ENCODE measurements at regions not wholly inside any gene's neighbourhood (a gene's known extent, or its start where the extent isn't known, plus 50 kb on each side); places are given as distances from the start of the nearest gene placed in this dataset.

GRCh38 chr6:166036316-166037095 is 131.1 kb downstream of the TBXT start:
- Histone ChIP-seq H3K36me3 (replicated peaks in 1 of 2; ENCODE audit: control insufficient read depth in 1 of 2, insufficient read depth in 2 of 2, low read length in 2 of 2) (no peaks in the 10 kb centered on the region), H3K4me3 (replicated peaks in 1 of 3; ENCODE audit: insufficient read depth in 1 of 3, low read depth in 2 of 3, low read length in 3 of 3) (no peak overlapping the region), H3K4me1 (ENCODE audit: insufficient read depth, low read length) (no peaks in the 10 kb centered on the region), H3K9ac (ENCODE audit: insufficient read depth, low read depth, low read length) (no peak overlapping the region), H3K4me2 (ENCODE audit: low read depth, low read length) (no peak overlapping the region), H4K20me1 (ENCODE audit: insufficient read depth, low read length) (no peaks in the 10 kb centered on the region), H3K9me3 (ENCODE audit: low read length) (peaks cover 11% of the 10 kb centered on the region; the same call in 1 of the 2 replicates), H3K27me3 (ENCODE audit: control insufficient read depth in 1 of 2, insufficient read depth in 2 of 2, low read length in 2 of 2) (peaks cover 0 to 3% of the 10 kb centered on the region in 2 experiments; a peak in 1 of 5 replicates), H2AFZ (ENCODE audit: low read length) (no peak overlapping the region), H3K27ac (ENCODE audit: extremely low read length, insufficient read depth, low read length) (no peak overlapping the region), H3K79me2 (ENCODE audit: insufficient read depth, low read length) (no peaks in the 10 kb centered on the region)
- WGBS (ENCODE audit: low lambda C conversion rate), result 8% methylated on average over 7 of the region's 7 CpGs
- BruUV-seq (replicated peaks), result no TSS peak
- CTCF ChIA-PET (ENCODE audit: low intra/inter-chr PET ratio, low total read pairs), result no interaction called here
- DNase-seq (ENCODE audit: low spot score) (no peak), ATAC-seq (no peak), FAIRE-seq (no peak)
- in situ Hi-C loops (cut with HindIII; ENCODE audit: extremely low pct_ligation_motif_present, low pct_unique_long_range_greater_than_20kb) (no loop called here), intact Hi-C loops (cut with micrococcal nuclease; ENCODE audit: unreplicated experiment) (no loop called here)
- TF ChIP-seq MATR3 (CRISPR knock-in tag; IDR thresholded peaks at IDR 0.05) (no peak), HNRNPK (IDR thresholded peaks at IDR 0.05; ENCODE audit: low read depth, low read length, poor library complexity, severe bottlenecking) (peak; percentile 31)
- POLR2A ChIA-PET, result no interaction called here

GRCh38 chr6:166032366-166033200 is 135.1 kb downstream of the TBXT start:
- H3K4me2 ChIP-seq (ENCODE audit: low read depth, low read length), result no peak overlapping the region
- POLR2A ChIA-PET, result no interaction called here
- no peaks in the 10 kb centered on the region for H3K4me1 ChIP-seq (ENCODE audit: insufficient read depth, low read length)
- intact Hi-C loops (cut with micrococcal nuclease; ENCODE audit: unreplicated experiment) (no loop called here), in situ Hi-C loops (cut with HindIII; ENCODE audit: extremely low pct_ligation_motif_present, low pct_unique_long_range_greater_than_20kb) (no loop called here)
- H3K27me3 ChIP-seq (ENCODE audit: control insufficient read depth in 1 of 2, insufficient read depth in 2 of 2, low read length in 2 of 2), result peaks cover 2 to 3% of the 10 kb centered on the region in 2 experiments; a peak in 2 of 5 replicates
- CTCF ChIA-PET (ENCODE audit: low intra/inter-chr PET ratio, low total read pairs), result no interaction called here
- no peak for DNase-seq (ENCODE audit: low spot score)
- FAIRE-seq, result no peak
- 30% methylated on average over 9 of the region's 9 CpGs for WGBS (ENCODE audit: low lambda C conversion rate)
- no peaks in the 10 kb centered on the region for H3K36me3 ChIP-seq (replicated peaks in 1 of 2; ENCODE audit: control insufficient read depth in 1 of 2, insufficient read depth in 2 of 2, low read length in 2 of 2)
- H3K9ac ChIP-seq (ENCODE audit: insufficient read depth, low read depth, low read length), result no peak overlapping the region
- H3K27ac ChIP-seq (ENCODE audit: extremely low read length, insufficient read depth, low read length), result no peak overlapping the region
- TF ChIP-seq MBD4 (IDR thresholded peaks at IDR 0.05; ENCODE audit: borderline replicate concordance, low read length) (no peak), ZNF354B (CRISPR knock-in tag; IDR thresholded peaks at IDR 0.05) (no peak), RXRB (CRISPR knock-in tag; IDR thresholded peaks at IDR 0.05; ENCODE audit: borderline replicate concordance) (0 out of 2 replicates have a peak, but pooled peaks have one; percentile 21), THRA (CRISPR knock-in tag; IDR thresholded peaks at IDR 0.05; ENCODE audit: borderline replicate concordance) (peak; percentile 50; the same call in 1 of the 2 replicates), ZNF547 (CRISPR knock-in tag; IDR thresholded peaks at IDR 0.05) (no peak), MEIS1 (CRISPR knock-in tag; IDR thresholded peaks at IDR 0.05; ENCODE audit: borderline replicate concordance) (no peak), RXRA (CRISPR knock-in tag; IDR thresholded peaks at IDR 0.05) (peak; percentile 63)
- no peak overlapping the region for H3K4me3 ChIP-seq (replicated peaks in 1 of 3; ENCODE audit: insufficient read depth in 1 of 3, low read depth in 2 of 3, low read length in 3 of 3)
- H4K20me1 ChIP-seq (ENCODE audit: insufficient read depth, low read length), result no peaks in the 10 kb centered on the region
- ATAC-seq, result peak; percentile 96
- H3K79me2 ChIP-seq (ENCODE audit: insufficient read depth, low read length), result no peaks in the 10 kb centered on the region
- peaks cover 3% of the 10 kb centered on the region; the same call in 1 of the 2 replicates for H3K9me3 ChIP-seq (ENCODE audit: low read length)
- no peak overlapping the region for H2AFZ ChIP-seq (ENCODE audit: low read length)
- BruUV-seq (replicated peaks), result no TSS peak
